Fibroblast of skin of left quadriceps (primary cell): ENCODE measurements at regions not wholly inside any gene's neighbourhood (a gene's known extent, or its start where the extent isn't known, plus 50 kb on each side); places are given as distances from the start of the nearest gene placed in this dataset.

ENCODE experiments used
- DNase-seq, 2 experiments: peaks; one replicate each; pipeline ENCODE4 v3.0.0-alpha.2; 2013; ENCODE audit warnings: low read depth in 2 of 2

- DNase-seq, result peak; percentile 26 to 28
Observed at GRCh38 chr14:25150934-25151790, 101.2 kb upstream of the STXBP6 start.

DNA sequence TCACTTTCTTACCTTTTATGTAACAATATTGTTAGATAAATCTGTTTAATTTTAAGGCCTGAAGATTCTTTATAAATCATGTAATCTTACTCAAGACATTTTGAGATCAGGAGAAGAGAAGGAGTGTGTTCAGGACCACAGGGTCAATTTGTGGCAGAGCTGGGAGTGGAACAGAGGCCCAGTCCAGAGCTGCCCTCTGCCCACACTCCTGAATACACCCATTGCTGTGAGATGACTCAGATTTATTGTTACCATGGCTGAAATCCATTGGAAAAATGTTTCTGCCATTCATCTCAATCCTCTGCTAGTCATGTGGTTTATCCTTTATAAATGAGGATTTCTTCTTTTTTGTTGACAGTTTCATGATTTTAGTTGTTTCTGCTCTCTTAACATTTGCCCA, 100.5 kb upstream of the STXBP6 start:
- no peak for DNase-seq

DNA sequence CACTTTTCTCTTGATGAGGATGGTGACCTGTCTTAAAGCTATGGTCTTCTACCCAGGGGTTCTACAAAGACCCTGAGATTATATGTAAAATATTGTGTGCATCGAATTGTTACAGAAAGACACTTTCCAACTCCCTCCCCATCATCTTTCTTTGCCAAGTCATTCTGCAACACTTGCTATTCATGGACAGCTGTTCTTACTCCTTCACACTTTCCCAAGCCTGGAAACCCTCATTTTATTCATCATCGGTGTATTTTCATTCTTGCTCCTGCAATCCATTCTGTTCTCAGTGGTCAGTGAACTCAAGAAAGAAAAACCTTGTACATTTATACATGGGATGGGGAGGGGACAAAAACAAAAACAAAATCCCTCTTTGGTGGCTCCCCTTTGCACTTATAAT, 90.5 kb upstream of the STXBP6 start:
- DNase-seq, result no peak

DNA sequence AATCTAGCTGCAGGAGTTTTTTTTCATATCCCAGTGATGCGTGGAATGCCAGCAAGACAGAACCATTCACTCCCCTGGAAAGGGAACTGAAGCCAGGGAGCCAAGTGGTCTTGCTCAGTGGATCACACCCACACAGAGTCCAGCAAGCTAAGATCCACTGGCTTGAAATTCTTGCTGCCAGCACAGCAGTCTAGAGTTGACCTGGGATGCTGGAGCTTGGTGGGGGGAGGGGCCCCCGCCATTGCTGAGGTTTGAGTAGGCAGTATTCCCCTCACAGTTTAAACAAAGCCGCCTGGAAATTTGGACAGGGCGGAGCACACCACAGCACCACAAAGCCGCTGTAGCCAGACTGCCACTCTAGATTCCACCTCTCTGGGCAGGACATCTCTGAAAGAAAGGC, 86.9 kb upstream of the STXBP6 start:
- DNase-seq, result no peak

- no peak for DNase-seq
Observed at GRCh38 chr14:25134184-25134583, 84.2 kb upstream of the STXBP6 start.

GRCh38 chr14:25132732-25133422, 82.9 kb upstream of the STXBP6 start:
- peak in 1 of 2 experiments; percentile 30 for DNase-seq

DNA sequence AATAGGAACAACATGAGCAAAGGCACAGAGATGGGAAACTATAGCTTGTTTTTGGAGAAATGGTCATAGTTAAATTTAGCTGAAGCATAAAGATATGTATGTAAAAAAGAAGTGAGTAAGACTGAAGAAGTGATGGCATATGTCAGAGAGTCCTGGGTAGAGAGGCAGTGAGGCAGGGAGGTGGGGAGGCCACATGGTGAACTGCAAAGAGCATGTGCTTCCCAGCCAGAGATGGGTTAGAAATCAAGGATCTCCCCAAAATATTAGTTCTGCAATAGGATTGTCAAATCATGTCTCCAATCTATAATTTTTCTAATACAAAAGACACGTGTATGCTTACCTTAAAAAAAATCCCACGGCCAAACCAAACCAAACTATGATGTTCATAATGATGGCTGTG, 82.1 kb upstream of the STXBP6 start:
- DNase-seq, result no peak

GRCh38 chr14:25122843-25123242, 72.9 kb upstream of the STXBP6 start:
- no peak for DNase-seq

DNA sequence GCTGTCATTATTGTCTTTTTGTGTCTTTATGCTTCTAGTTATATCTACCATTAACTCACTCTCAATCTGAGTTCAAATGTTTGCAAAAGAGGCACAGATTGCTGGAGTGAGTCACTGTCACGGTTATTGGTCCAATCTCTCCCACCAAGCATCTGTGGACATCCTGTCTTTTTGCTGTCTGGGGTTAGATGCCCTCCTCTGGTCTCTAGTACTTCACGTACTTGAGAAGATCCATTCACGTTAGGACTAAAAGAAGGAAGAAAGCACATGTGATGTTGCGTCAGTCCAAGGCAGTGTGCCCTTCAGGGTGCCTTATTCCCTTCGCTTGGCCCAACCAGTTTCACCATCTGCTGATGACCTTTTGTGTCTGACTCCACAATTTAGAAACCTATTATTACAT, 72.3 kb upstream of the STXBP6 start:
- DNase-seq, result no peak

- peak; percentile 82 to 87 for DNase-seq
Observed at GRCh38 chr14:25121337-25122129, 71.6 kb upstream of the STXBP6 start.

DNA sequence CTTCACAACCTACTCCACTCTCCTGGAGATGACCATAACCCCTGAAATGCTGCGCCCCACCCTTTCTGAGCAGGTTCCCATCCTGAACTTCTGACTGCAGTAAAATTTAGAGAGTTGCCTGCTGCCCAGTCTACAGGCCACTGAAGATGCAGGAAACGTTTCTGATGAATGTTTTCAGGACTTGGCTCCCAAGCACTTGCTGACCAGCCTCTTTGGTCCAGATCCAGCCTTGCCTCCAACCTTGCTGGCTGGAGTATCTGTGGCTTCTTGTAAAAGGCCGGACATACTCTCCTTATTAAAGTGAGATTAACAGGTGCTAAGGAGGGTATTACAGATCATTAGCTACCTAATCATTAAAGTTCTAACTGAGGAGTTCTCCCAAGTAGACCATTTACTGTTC, 70.3 kb upstream of the STXBP6 start:
- no peak for DNase-seq

GRCh38 chr14:25118671-25119070, 68.7 kb upstream of the STXBP6 start:
- DNase-seq, result no peak

DNA sequence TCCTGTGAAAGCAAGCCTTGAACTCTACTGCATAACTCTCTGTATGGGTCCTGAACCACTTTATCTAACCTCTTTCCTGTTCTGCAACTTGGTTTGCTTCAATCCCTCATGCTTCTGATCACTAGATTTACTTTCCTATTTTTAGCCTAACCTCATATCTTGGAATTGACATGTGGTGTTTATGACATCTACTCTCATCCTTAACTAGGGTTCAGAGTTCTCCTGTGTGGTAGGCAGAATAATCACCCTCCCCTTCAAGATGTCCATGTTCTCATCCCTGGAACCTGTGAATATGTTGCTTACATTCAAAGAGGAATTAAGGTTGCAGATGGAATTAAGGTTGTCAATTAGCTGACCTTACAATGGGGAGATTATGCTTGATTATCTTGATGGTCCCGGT, 67.4 kb upstream of the STXBP6 start:
- no peak for DNase-seq

DNA sequence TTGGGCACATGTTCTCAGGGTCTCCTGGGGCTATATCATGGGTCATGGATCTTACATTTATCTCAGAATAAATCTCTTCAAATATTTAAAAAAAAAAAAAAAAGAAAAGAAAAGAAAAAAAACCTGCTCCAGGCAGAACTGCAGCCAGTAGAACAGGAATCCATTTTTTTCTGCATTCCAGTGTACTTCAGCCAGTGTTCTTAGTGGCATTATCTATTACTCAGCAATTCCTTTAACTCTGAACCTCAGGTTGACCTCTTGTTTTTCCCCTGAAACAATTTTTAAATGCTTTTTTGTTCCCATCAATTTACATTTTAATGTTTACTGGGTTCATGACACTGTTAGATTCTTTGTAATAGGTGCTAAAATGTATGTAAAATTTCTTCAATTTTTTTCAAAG, 66.7 kb upstream of the STXBP6 start:
- no peak for DNase-seq

DNA sequence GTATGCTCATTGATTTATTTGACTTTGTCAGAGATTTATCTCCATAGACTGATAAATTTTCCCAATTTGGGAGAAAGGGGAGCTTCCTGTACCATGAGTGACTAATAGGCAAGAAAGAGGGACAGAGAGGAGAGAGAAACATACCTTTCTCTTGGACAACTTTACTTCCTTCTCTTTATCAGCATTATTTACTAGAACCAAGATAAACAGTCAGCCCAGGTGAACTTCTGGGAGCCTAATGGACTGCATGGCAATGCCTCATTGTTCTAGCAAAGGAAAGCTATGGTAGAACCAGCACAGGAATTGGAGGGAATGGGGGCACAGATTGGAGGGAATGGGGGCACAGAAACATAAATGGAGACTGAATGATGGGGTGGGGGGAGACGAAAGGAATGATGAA, 63.4 kb upstream of the STXBP6 start:
- no peak for DNase-seq

GRCh38 chr14:25111061-25111601, 61.2 kb upstream of the STXBP6 start:
- DNase-seq, result peak; percentile 98

DNA sequence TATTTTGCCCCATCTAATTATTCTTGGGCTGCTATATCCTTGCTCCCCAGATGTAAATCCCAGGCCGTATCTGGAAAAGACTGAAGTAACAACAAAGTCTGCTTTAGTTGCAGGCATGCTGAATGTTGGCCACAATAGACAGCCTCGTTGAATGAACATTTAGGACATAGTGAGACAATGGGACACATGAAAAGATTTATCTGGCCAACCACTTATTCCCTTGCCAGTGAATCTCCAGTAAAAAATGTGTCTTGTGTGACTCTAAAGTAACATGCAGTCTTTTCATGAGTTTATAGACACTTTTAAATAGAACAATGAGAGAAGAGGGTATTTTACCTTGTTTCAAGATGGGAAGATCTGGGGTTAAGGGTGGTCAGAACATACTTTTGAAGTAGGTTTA, 60.2 kb upstream of the STXBP6 start:
- no peak for DNase-seq

GRCh38 chr14:25108959-25109358, 59.0 kb upstream of the STXBP6 start:
- no peak for DNase-seq

DNA sequence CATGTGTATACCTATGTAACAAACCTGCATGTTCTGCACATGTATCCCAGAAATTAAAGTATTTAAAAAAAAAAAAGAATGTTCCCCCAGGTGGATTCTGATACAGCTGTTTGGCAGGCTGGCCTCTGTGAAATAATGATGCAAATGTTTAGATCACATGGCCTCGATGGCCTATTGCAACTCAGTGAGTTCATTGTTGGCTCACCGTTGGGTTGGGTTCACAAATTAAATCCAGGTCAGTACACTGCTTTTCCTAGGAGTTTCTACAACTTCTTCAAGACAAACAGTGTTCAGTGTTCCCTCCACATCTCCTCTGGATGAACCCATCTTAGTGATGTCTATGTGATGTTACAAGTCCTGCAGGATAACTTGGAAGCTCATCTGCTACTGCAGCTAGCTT, 58.3 kb upstream of the STXBP6 start:
- DNase-seq, result no peak

DNA sequence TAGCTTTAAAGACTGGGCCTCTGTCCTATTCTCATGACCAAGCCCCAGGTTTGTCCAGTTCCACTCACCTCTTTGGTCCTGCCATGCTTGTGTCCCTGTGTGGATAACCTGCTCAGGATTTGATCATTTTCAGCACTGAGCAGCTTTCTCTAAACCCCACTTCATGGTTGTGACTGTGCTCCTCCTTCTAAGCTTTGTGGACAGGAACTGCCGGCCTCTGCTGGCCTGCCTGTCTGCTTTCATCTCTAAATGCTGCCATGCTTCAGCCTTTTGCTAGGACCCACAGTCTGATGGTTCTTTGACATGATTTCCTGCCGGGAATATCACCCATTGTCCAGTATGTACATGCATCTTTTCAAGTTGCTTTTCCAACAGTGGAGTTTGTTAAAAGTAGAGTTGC, 53.9 kb upstream of the STXBP6 start:
- DNase-seq, result no peak

DNA sequence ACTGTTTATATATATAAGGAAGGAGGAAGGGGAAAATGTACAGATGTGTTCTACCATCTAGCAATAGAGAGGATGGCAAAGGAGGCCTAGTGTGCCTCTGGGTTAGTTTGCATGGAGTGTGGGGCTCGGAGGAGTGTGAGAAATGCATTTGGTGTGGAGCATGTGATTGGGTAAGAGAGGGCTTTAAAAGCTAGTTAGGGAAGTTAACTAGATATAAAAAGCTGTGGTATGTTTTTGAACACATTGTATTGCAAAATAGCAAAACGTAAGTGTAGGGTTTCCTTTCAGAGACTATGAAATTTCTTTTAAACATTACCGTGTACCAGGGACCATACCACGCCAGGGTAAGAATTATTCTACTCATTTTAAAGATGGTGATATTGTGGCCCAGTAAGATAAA, 53.3 kb upstream of the STXBP6 start:
- no peak for DNase-seq

- DNase-seq, result no peak
Observed at GRCh38 chr14:25102788-25103187, 52.8 kb upstream of the STXBP6 start.
